Stimulated activated CD4-positive, alpha-beta T cell treated with anti-CD3 and anti-CD28 coated beads, Interleukin-15, amount 100 ng/mL, for 48 hours (primary cell): ENCODE measurements at regions not wholly inside any gene's neighbourhood (a gene's known extent, or its start where the extent isn't known, plus 50 kb on each side); places are given as distances from the start of the nearest gene placed in this dataset.

ENCODE experiments used
- DNase-seq, 2 donors: peaks; one replicate each; pipeline ENCODE4 v3.0.0-alpha.2; 2020; ENCODE audit warnings: low read depth in 2 of 2

- no peak for DNase-seq
These were observed 168.5 kb upstream of the VLDLR start for GRCh38 chr9:2453106-2453505.

GRCh38 chr9:2453701-2454100 is 167.9 kb upstream of the VLDLR start:
- no peak for DNase-seq

GRCh38 chr9:2459756-2460155 is 161.8 kb upstream of the VLDLR start:
- no peak for DNase-seq

DNA sequence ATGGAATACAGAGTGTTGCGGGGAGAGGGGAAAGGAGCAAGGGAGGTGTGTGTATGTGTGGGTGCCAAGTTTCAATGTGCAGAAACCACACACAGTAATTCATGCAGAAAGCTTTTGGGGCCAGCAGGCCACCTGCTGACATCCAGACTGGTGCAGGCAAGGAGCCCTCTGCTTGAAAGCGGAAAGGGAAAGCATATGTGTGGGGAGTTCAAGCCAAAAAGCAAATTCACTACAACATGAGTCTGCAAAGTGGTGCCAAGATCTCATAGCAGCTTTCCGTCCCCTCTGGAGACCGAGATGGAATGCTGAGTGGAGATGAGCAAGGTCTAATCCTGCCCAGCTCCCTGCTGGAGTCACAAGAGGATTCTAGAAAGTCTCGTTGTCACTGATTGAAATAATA is 159.7 kb upstream of the VLDLR start:
- DNase-seq = no peak

DNA sequence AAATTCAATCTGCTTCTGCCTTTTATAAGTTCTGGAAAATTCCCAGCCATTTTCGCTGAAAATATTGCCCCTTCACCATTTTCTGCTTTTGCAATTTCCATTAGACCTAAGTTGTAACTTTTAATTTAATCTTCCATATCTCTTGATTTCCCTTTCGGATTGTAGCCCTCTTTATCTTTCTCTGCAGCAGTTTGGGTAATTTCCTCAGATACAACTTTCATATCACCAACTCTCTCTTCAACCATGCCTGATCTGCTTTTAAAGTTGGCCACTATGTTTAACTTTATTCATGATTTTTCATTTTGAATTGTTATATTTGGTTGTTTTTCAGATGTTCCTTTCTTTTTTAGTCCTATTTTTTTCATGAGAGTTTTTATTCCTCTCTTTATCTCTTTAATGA is 157.0 kb upstream of the VLDLR start:
- no peak for DNase-seq

DNA sequence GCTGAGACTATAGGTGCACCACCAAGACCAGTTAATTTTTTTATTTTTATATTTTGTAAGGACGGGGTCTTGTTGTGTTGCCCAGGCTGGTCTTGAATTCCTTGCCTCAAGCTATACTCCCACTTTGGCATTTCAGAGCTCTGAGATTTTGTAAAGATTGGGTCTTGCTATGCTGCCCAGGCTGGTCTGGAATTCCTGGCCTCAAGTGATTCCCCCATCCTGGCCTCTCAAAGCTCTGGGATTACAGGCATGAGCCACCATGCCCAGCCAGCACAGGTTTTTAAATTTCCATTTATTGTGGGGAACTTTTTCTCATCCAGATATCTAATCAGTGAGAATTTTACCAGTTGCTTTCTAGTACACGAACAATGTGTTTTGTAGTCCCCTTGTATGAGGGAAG is 156.1 kb upstream of the VLDLR start:
- no peak for DNase-seq

- DNase-seq = no peak
These were observed 155.6 kb upstream of the VLDLR start for GRCh38 chr9:2465921-2466460.

- no peak for DNase-seq
These were observed 154.9 kb upstream of the VLDLR start for GRCh38 chr9:2466703-2467102.

DNA sequence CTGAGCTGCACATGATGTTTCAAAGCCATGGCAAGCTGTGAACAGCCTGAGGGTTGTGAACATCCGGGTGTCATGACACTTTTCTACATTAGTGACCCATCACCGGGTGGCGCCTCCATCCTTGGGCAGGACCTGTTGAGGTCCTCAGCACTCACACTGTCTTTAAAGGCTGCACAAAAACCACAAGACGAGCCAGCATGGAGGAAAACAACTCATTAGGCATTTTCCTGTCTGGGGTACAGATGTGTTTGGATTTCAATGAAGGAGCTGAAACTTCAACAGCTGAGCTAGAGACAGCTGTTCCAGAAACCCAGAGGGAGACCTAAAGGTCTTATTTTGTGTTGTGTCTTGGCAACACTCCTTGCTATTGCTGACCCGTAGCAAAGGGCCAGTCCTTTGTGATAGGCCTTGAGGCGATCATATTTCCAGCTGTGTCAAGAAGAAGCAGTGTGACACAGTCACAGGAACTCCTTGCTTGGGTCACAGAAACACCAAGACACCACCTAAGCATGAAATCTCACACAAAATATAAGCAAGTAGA is 151.8 kb upstream of the VLDLR start:
- DNase-seq = no peak

GRCh38 chr9:2473681-2474080 is 147.9 kb upstream of the VLDLR start:
- DNase-seq = no peak

DNA sequence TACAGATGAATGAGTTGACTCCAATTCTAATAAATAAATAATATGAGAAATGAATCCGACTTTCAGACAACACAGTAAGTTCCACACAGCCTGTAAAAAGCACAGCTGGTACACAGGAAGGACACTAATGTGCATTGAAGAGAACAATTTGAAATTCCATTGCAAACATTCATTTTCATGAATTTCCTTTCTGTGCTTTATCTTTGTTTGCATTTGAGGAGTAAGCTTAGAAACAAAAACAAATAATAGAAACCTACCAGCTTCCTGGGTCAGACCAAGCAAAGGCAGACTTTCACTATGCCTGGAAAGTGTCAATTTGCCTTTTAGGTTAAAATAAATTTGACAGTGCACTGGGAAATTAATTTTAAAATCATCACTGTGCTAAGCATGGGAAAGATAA is 143.8 kb upstream of the VLDLR start:
- DNase-seq = no peak

- DNase-seq = no peak
These were observed 143.2 kb upstream of the VLDLR start for GRCh38 chr9:2478421-2478820.

- DNase-seq = no peak
These were observed 142.5 kb upstream of the VLDLR start for GRCh38 chr9:2479056-2479565.

DNA sequence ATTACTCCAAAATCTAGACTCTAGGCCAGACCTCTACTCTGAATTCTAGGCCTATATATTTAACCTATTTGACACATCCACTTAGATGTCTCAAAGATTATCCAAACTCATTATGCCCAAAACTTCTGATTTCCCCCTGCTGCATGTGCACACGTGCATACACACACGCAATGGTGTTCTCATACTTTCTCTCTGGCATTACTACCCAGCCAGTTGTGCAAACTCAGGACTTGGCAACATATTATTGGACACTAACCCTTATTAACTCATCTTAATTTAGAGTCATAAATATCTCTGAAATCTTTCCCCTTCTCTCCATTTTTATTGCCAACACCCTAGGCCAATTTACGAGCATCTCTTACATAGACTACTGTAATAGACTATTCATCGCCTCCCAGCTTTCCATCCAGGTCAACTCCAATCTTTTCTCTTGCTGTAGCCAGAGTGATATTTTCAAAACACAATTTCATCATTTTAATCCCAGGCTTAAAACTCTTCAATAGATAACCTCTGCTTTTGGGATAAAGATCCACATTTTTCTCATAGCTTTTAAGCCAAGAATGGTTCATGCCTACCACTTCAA is 141.2 kb upstream of the VLDLR start:
- DNase-seq = no peak

- no peak for DNase-seq
These were observed 140.4 kb upstream of the VLDLR start for GRCh38 chr9:2481216-2481615.

- no peak for DNase-seq
These were observed 134.6 kb upstream of the VLDLR start for GRCh38 chr9:2486988-2487387.

GRCh38 chr9:2489838-2490314 is 131.7 kb upstream of the VLDLR start:
- no peak for DNase-seq

GRCh38 chr9:2492161-2492560 is 129.4 kb upstream of the VLDLR start:
- DNase-seq = no peak

DNA sequence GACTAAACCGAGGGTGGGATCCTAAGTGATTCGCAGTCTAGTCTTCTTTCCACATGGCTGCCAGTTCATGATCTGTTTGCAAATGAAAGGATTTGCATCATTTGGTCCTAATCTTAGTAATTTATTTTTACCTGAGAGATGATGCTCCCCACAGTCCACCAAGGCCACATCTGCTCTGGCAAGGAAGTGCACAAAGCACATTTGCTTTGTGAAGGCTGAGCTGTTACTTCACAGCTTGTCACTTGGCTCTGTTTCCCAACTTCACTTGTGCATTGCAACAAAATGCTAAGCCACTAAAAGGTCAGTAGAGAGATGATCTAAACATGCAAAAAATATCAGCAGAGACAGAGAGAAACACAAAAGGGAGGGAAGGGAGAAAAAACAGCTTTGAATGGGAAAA is 128.5 kb upstream of the VLDLR start:
- no peak for DNase-seq

- DNase-seq = no peak
These were observed 128.1 kb upstream of the VLDLR start for GRCh38 chr9:2493529-2493928.

DNA sequence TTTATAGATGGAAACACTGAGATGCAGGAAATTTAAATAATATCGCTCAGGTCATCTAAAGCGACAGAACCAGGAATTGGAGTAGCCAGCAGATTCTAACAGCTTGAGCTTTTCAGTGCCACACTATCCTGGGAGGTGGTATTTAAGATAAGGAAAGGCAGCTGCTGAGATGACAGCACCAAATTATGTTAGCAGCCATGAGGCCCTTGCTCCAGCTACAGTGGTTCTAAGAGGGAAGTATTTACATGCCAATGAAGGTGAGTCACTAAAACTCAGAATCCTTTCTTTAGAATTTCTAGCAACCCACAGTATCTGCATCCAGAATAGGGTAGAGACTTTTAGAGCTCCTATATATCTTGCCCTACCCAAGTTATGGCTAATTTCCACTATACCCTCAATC is 127.0 kb upstream of the VLDLR start:
- no peak for DNase-seq

GRCh38 chr9:2495221-2496005 is 126.2 kb upstream of the VLDLR start:
- no peak for DNase-seq

GRCh38 chr9:2496169-2496568 is 125.4 kb upstream of the VLDLR start:
- no peak for DNase-seq
